ENCODE measurements at regions not wholly inside any gene's neighbourhood (a gene's known extent, or its start where the extent isn't known, plus 50 kb on each side); places are given as distances from the start of the nearest gene placed in this dataset.
"Not testable (repeated sequence)": the region's sequence is repeated elsewhere in the genome, so short reads cannot be mapped to it uniquely, and the experiment has no call there.

- POLR2A ChIA-PET, CTCF ChIA-PET: not testable (repeated sequence)
Measured at GRCh38 chr12:54799966-54800365, 54.4 kb upstream of the MUCL1 start.

DNA sequence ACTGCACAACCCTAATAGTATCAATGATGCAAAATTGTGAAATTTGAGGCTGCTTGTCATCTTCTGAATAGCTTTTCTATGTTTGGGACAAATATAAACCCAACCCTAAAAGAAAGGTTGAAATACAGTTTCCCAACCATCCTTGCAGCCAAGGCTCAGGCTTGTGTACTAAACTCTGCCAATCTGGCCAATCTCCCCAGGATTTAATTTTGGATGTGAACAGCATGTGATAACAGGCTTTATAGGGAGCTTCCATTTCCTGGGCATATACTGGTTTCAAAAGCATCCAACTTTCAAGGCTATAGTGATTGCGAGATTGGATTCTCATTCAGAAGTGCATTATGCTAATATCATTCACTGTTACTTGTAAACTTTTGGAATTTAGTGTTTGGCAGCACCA is 55.7 kb upstream of the MUCL1 start:
- POLR2A ChIA-PET, result no interaction called here
- CTCF ChIA-PET, result no interaction called here

GRCh38 chr12:54796991-54797390 is 57.3 kb upstream of the MUCL1 start:
- ChIA-PET CTCF (no interaction called here), POLR2A (no interaction called here)

GRCh38 chr12:54795644-54796043 is 58.7 kb upstream of the MUCL1 start:
- POLR2A ChIA-PET, result no interaction called here
- CTCF ChIA-PET, result no interaction called here

GRCh38 chr12:54786081-54786480 is 68.2 kb upstream of the MUCL1 start:
- CTCF ChIA-PET, result no interaction called here
- POLR2A ChIA-PET, result no interaction called here

GRCh38 chr12:54784115-54784514 is 70.2 kb upstream of the MUCL1 start:
- POLR2A ChIA-PET, result no interaction called here
- CTCF ChIA-PET, result no interaction called here

DNA sequence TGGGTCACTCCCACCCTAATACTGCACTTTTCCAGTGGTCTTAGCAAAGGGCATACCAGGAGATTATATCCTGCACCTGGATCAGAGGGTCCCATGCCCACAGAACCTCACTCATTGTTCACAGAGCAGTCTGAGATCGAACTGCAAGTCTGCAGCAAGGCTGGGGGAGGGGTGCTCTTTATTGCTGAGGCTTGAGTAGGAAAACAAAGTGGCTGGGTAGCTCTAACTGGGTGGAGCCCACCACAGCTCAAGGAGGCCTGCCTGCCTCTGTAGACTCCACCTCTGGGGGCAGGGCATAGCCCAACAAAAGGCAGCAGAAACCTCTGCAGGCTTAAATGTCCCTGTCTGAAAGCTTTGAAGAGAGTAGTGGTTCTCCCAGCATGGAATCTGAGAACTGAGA is 77.3 kb upstream of the MUCL1 start:
- CTCF ChIA-PET, POLR2A ChIA-PET: not testable (repeated sequence)

DNA sequence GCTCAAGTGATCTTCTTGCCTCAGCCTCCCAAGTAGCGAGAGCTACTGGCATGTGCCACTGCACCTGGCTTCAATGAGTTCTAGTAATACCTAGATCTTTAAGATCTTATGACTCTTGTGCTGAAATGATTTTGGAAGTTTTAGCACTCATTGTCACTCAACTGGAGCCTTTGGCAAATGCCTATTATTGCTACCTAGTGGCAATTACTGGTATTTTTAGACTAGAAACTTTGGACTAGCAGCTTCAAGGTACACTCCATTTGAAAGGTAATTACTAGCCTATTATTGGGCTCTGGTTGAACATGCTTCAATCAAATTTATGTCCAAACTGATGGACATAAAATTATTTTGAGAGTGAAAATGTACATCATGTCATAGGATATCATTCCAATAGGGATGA is 80.7 kb upstream of the MUCL1 start:
- ChIA-PET CTCF (no interaction called here), POLR2A (no interaction called here)

- ChIA-PET CTCF (no interaction called here), POLR2A (no interaction called here)
Measured at GRCh38 chr12:54765652-54766051, 88.7 kb upstream of the MUCL1 start.

- CTCF ChIA-PET, result no interaction called here
Measured at GRCh38 chr12:54762390-54762789, 91.9 kb upstream of the MUCL1 start.

GRCh38 chr12:54759751-54760150 is 94.6 kb upstream of the MUCL1 start:
- POLR2A ChIA-PET, result no interaction called here
- CTCF ChIA-PET, result interaction anchor here (1.3 kb wide), 2 partner anchors 197 to 233 kb away, joined by 3 read pairs; no protein-coding TSS in a partner anchor

More at GRCh38 chr12:54762390-54762789, 91.9 kb upstream of the MUCL1 start:
- POLR2A ChIA-PET, result no interaction called here

- POLR2A ChIA-PET, result no interaction called here
Measured at GRCh38 chr12:54751493-54751892, 102.8 kb upstream of the MUCL1 start.

GRCh38 chr12:54749191-54749818 is 101.1 kb upstream of the DCD start:
- ChIA-PET POLR2A (no interaction called here), CTCF (interaction anchor here (0.8 to 4.1 kb wide), 9 partner anchors 13 to 321 kb away, joined by 3 to 44 read pairs (median 6); no protein-coding TSS in a partner anchor)

More at GRCh38 chr12:54751493-54751892, 102.8 kb upstream of the MUCL1 start:
- CTCF ChIA-PET, result interaction anchor here (4.1 kb wide), 1 partner anchor 319 kb away, joined by 44 read pairs; no protein-coding TSS in a partner anchor

DNA sequence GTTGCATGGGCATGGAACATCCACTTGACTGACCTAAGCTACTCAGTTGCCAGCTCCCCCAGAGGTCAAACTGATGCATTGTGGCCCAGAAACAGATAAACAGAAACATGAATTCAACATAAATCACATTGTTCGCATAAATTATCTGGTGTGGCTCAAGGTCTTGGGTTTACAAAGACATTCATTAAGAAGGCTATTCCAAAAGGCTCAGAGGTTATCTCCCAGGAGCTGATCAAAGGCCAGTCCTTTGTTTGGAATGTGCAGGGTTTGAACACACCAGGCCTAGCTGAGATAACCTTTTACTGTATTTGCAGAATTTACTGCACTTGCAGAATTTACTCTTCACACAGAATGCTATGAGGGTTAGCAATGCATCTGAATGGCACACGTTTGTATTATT is 96.4 kb upstream of the DCD start:
- CTCF ChIA-PET, result no interaction called here

GRCh38 chr12:54740882-54741281 is 92.7 kb upstream of the DCD start:
- CTCF ChIA-PET, result no interaction called here
- POLR2A ChIA-PET, result no interaction called here

More for the DNA sequence above, 96.4 kb upstream of the DCD start:
- POLR2A ChIA-PET, result no interaction called here

GRCh38 chr12:54736549-54736948 is 88.4 kb upstream of the DCD start:
- ChIA-PET POLR2A (interaction anchor here (0.6 kb wide), 1 partner anchor 34 kb away, joined by 3 read pairs; no protein-coding TSS in a partner anchor), CTCF (interaction anchor here (1.8 kb wide), 1 partner anchor 12 kb away, joined by 6 read pairs; no protein-coding TSS in a partner anchor)

- POLR2A ChIA-PET, result no interaction called here
- CTCF ChIA-PET, result interaction anchor here (0.6 kb wide), 2 partner anchors 31 to 502 kb away, joined by 3 read pairs; no protein-coding TSS in a partner anchor
Measured at GRCh38 chr12:54734196-54734950, 86.2 kb upstream of the DCD start.

DNA sequence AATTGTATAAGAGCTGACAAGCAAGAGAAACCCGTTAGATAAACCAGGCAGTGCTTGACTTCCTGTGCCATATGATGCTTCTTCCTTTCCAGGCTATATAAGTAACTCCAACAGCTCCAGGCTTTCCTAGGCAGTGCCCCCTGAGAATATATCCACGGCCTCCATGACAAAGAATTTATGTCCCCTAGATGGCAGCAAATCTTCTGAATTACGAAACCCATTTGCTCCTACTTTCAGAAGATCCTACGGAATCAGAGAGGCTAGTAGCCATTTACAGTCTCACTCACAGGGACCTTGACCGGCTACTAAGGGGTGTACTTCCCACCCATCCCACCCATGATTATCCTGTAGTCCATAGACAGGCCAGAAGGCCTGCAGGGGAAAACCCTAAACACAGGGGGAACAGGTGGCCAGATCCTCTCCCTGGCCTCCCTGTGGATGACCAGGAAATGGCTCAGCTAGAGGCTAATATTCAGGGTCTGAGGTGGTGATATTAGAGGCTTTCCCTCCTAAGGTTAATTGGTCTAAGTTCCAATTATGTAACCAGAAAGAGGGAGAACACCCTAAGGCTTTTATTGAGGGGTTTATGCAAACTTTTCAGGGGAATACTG is 77.2 kb upstream of the DCD start:
- ChIA-PET POLR2A (no interaction called here), CTCF (interaction anchor here (1.1 kb wide), 1 partner anchor 347 kb away, joined by 4 read pairs; no protein-coding TSS in a partner anchor)

GRCh38 chr12:54723379-54724256 is 75.5 kb upstream of the DCD start:
- ChIA-PET POLR2A (no interaction called here), CTCF (interaction anchor here (0.7 kb wide), 1 partner anchor 302 kb away, joined by 3 read pairs; no protein-coding TSS in a partner anchor)

DNA sequence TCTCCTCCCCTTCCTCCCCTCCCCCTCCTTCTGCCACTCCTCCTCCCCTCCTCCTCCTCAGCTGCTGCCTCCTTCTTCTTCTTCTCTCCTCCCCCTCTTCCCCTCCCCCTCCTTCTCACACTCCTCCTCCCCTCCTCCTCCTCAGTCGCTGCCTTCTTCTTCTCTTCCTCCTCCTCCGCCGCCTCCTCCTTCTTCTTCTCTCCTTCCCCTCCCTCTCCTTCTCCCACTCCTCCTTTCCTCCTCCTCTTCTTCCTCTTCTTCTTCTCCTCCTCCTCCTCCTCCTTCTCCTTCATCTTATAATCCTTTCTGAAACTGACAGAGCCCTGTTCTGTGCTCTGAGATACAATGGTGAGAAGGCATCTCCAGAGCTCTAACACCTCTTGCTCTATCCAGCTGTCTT is 73.1 kb upstream of the DCD start:
- ChIA-PET POLR2A (no interaction called here), CTCF (interaction anchor here (1.0 kb wide), 1 partner anchor 14 kb away, joined by 3 read pairs; no protein-coding TSS in a partner anchor)

All from activated CD8-positive, alpha-beta memory T cell treated with anti-CD3 and anti-CD28 coated beads for 36 hours (primary cell).